ENCODE measurements at regions not wholly inside any gene's neighbourhood (a gene's known extent, or its start where the extent isn't known, plus 50 kb on each side); places are given as distances from the start of the nearest gene placed in this dataset.

- DNase-seq (ENCODE audit: extremely low read depth in 1 of 4, low spot score in 3 of 4) (no peak), FAIRE-seq (no peak), ATAC-seq (no peak)
- intact Hi-C loops (cut with micrococcal nuclease), result no loop called here
- Histone ChIP-seq H3K27ac (ENCODE audit: extremely low read depth, low read depth, low read length) (no peak overlapping the region), H3K4me1 (replicated peaks in 1 of 2; ENCODE audit: control insufficient read depth in 2 of 2, insufficient read depth in 2 of 2, low read length in 2 of 2) (no peaks in the 10 kb centered on the region), H4K20me1 (replicated peaks; ENCODE audit: control insufficient read depth, insufficient read depth, low read length) (no peaks in the 10 kb centered on the region), H3K9ac (ENCODE audit: insufficient read depth in 1 of 2, low read depth in 2 of 2, low read length in 2 of 2) (no peak overlapping the region), H2AFZ (ENCODE audit: low read depth, low read length) (no peak overlapping the region), H3K79me2 (ENCODE audit: control insufficient read depth, insufficient read depth, low read length) (no peaks in the 10 kb centered on the region), H3K9me3 (replicated peaks; ENCODE audit: control insufficient read depth, insufficient read depth, low read depth, low read length) (0 out of 2 replicates have a peak, but pooled peaks cover 2% of the 10 kb centered on the region), H3K9me1 (ENCODE audit: control insufficient read depth, insufficient read depth, low read length) (no peaks in the 10 kb centered on the region), H3K4me2 (ENCODE audit: insufficient read depth, low read length) (no peak overlapping the region), H3K27me3 (ENCODE audit: control insufficient read depth in 2 of 2, insufficient read depth in 2 of 2, low read length in 2 of 2) (no peaks in the 10 kb centered on the region), H3K36me3 (ENCODE audit: control insufficient read depth, insufficient read depth, low read length) (no peaks in the 10 kb centered on the region), H3K4me3 (no peak overlapping the region)
- ChIA-PET CTCF (ENCODE audit: low intra/inter-chr PET ratio) (no interaction called here), POLR2A (no interaction called here)
- in situ Hi-C loops (cut with MboI), result no loop called here
- 9% methylated on average over 1 of the region's 1 CpG for WGBS (ENCODE audit: insufficient coverage, low coverage, missing lambda C conversion rate)
- BruUV-seq (replicated peaks), result no TSS peak
- no peak for TF ChIP-seq ZMIZ1 (IDR thresholded peaks at IDR 0.05; ENCODE audit: low read depth in 2 of 2, low read length in 2 of 2)
- TF ChIP-seq CREB5 (CRISPR knock-in tag; IDR thresholded peaks at IDR 0.05), result no peak
- no peak for TF ChIP-seq RNF2 (IDR thresholded peaks at IDR 0.05)
- no peak for TF ChIP-seq NR2C1 (IDR thresholded peaks at IDR 0.05)
- no peak for TF ChIP-seq NR2C1 (tag; IDR thresholded peaks at IDR 0.05)
- TF ChIP-seq SNAPC5 (CRISPR knock-in tag; IDR thresholded peaks at IDR 0.05), result no peak
- no peak for TF ChIP-seq TSC22D4 (tag; IDR thresholded peaks at IDR 0.05)
- TF ChIP-seq USF2 (CRISPR knock-in tag; IDR thresholded peaks at IDR 0.05), result no peak
- no peak for TF ChIP-seq HSF4 (CRISPR knock-in tag; IDR thresholded peaks at IDR 0.05; ENCODE audit: borderline replicate concordance)
- no peak for TF ChIP-seq ZFPM2 (CRISPR knock-in tag; IDR thresholded peaks at IDR 0.05)
- TF ChIP-seq XRCC3 (IDR thresholded peaks at IDR 0.05), result no peak
- TF ChIP-seq STAT6 (CRISPR knock-in tag; IDR thresholded peaks at IDR 0.05), result no peak
- no peak for TF ChIP-seq TCF3 (CRISPR knock-in tag; IDR thresholded peaks at IDR 0.05)
- no peak for TF ChIP-seq CHD2 (IDR thresholded peaks at IDR 0.05; ENCODE audit: low read depth, low read length)
Measured at GRCh38 chr6:66128656-66129055, 421.6 kb upstream of the EYS start.

All from K562 (cell line).